ENCODE measurements at regions not wholly inside any gene's neighbourhood (a gene's known extent, or its start where the extent isn't known, plus 50 kb on each side); places are given as distances from the start of the nearest gene placed in this dataset.

DNA sequence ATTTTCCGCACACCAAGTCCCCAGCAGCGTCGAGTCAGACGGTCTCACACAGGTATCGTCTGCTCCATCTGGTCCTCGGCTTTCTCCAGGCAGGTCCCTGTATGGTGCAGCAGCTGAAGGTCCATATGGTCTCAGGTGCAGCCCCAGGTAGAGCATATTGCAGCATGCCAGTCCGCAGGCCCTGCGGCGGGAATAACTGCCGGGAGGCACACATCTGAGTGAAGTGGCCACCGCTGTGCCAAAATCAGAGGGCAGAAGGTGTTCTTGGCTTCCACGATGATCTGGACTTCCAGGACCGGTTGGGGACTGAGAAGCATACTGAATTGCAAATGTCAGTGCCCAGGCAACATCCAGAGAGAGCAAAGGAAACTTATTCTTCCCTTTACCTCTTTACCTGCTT lies 320.3 kb downstream of the RNF144A start:
- ChIA-PET POLR2A (no interaction called here), CTCF (interaction anchor here (0.6 kb wide), 1 partner anchor 34 kb away, joined by 3 read pairs; no protein-coding TSS in a partner anchor)
- no peak overlapping the region for H3K4me3 ChIP-seq (ENCODE audit: low read depth, low read length)
- H3K4me1 ChIP-seq (ENCODE audit: control insufficient read depth, insufficient read depth, low read length) = no peaks in the 10 kb centered on the region
- H3K27ac ChIP-seq (ENCODE audit: extremely low read depth, low read depth, low read length) = no peak overlapping the region
- no peaks in the 10 kb centered on the region for H3K9me3 ChIP-seq (ENCODE audit: control insufficient read depth, insufficient read depth, low read depth, low read length)
- TF ChIP-seq ZNF792 (tag by site-specific recombination; IDR thresholded peaks at IDR 0.05) (no peak), OSR2 (tag by site-specific recombination; IDR thresholded peaks at IDR 0.05) (no peak), ZNF561 (tag by site-specific recombination; IDR thresholded peaks at IDR 0.05; ENCODE audit: borderline replicate concordance) (no peak), ZNF677 (tag by site-specific recombination; IDR thresholded peaks at IDR 0.05) (no peak), KLF16 (tag by site-specific recombination; IDR thresholded peaks at IDR 0.05) (no peak), ZNF2 (tag by site-specific recombination; IDR thresholded peaks at IDR 0.05) (no peak), ZXDB (tag by site-specific recombination; IDR thresholded peaks at IDR 0.05) (no peak), WT1 (tag by site-specific recombination; IDR thresholded peaks at IDR 0.05) (no peak), MYNN (tag by site-specific recombination; IDR thresholded peaks at IDR 0.05; ENCODE audit: borderline replicate concordance) (no peak), ZNF292 (tag by site-specific recombination; IDR thresholded peaks at IDR 0.05; ENCODE audit: borderline replicate concordance, low read depth) (no peak), SP7 (tag by site-specific recombination; IDR thresholded peaks at IDR 0.05) (no peak), ZNF404 (tag by site-specific recombination; IDR thresholded peaks at IDR 0.05) (no peak)
- TF ChIP-seq, protein P1, sequence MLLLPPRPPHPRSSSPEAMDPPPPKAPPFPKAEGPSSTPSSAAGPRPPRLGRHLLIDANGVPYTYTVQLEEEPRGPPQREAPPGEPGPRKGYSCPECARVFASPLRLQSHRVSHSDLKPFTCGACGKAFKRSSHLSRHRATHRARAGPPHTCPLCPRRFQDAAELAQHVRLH (tag by site-specific recombination; IDR thresholded peaks at IDR 0.05) = no peak
- TF ChIP-seq, protein P2, sequence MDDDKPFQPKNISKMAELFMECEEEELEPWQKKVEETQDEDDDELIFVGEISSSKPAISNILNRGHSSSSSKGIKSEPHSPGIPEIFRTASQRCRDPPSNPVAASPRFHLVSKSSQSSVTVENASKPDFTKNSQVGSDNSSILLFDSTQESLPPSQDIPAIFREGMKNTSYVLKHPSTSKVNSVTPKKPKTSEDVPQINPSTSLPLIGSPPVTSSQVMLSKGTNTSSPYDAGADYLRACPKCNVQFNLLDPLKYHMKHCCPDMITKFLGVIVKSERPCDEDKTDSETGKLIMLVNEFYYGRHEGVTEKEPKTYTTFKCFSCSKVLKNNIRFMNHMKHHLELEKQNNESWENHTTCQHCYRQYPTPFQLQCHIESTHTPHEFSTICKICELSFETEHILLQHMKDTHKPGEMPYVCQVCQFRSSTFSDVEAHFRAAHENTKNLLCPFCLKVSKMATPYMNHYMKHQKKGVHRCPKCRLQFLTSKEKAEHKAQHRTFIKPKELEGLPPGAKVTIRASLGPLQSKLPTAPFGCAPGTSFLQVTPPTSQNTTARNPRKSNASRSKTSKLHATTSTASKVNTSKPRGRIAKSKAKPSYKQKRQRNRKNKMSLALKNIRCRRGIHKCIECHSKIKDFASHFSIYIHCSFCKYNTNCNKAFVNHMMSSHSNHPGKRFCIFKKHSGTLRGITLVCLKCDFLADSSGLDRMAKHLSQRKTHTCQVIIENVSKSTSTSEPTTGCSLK (tag by site-specific recombination; IDR thresholded peaks at IDR 0.05) = no peak
- H3K36me3 ChIP-seq (ENCODE audit: control insufficient read depth in 2 of 2, insufficient read depth in 1 of 2, low read length in 2 of 2) = no peaks in the 10 kb centered on the region

DNA sequence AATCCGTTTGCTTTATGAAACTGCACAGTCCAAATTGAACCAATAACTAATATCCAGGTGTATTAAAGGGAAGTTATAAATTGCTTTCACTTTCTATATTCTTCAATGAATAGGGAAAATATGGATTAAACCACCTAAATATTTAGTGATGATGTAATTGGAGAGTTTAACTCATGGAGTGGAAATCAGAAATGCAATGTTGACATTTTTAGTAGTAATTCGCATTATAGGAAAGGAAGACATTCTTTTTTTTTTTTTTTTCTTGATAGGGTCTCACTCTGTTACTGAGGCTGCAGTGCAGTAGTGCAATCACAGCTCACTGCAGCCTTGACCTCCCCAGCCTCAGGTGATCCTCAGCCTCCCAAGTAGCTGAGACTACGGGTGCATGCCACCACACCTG lies 321.9 kb downstream of the RNF144A start:
- Histone ChIP-seq H3K27ac (ENCODE audit: extremely low read depth, low read depth, low read length) (no peak overlapping the region), H3K4me3 (ENCODE audit: low read depth, low read length) (no peak overlapping the region), H3K36me3 (ENCODE audit: control insufficient read depth in 2 of 2, insufficient read depth in 1 of 2, low read length in 2 of 2) (no peaks in the 10 kb centered on the region), H3K4me1 (ENCODE audit: control insufficient read depth, insufficient read depth, low read length) (no peaks in the 10 kb centered on the region), H3K9me3 (ENCODE audit: control insufficient read depth, insufficient read depth, low read depth, low read length) (no peaks in the 10 kb centered on the region)
- ChIA-PET CTCF (no interaction called here), POLR2A (no interaction called here)
- TF ChIP-seq KLF7 (tag by site-specific recombination; IDR thresholded peaks at IDR 0.05; ENCODE audit: borderline replicate concordance) (no peak), ZSCAN16 (tag by site-specific recombination; IDR thresholded peaks at IDR 0.05) (no peak), ZNF530 (tag by site-specific recombination; IDR thresholded peaks at IDR 0.05; ENCODE audit: low read depth) (no peak), ZNF394 (tag by site-specific recombination; IDR thresholded peaks at IDR 0.05; ENCODE audit: borderline replicate concordance) (no peak), ZNF16 (tag by site-specific recombination; IDR thresholded peaks at IDR 0.05; ENCODE audit: low read depth) (no peak), ZNF707 (tag by site-specific recombination; IDR thresholded peaks at IDR 0.05) (no peak), ZNF324 (tag by site-specific recombination; IDR thresholded peaks at IDR 0.05) (no peak), SCRT2 (tag by site-specific recombination; IDR thresholded peaks at IDR 0.05) (no peak), ZIC2 (tag by site-specific recombination; IDR thresholded peaks at IDR 0.05) (no peak), ZNF211 (tag by site-specific recombination; IDR thresholded peaks at IDR 0.05; ENCODE audit: low read depth) (no peak), ZNF37A (tag by site-specific recombination; IDR thresholded peaks at IDR 0.05) (no peak), TCF7L2 (IDR thresholded peaks at IDR 0.05; ENCODE audit: borderline replicate concordance, low read depth, low read length) (no peak)
- TF ChIP-seq, protein P3, sequence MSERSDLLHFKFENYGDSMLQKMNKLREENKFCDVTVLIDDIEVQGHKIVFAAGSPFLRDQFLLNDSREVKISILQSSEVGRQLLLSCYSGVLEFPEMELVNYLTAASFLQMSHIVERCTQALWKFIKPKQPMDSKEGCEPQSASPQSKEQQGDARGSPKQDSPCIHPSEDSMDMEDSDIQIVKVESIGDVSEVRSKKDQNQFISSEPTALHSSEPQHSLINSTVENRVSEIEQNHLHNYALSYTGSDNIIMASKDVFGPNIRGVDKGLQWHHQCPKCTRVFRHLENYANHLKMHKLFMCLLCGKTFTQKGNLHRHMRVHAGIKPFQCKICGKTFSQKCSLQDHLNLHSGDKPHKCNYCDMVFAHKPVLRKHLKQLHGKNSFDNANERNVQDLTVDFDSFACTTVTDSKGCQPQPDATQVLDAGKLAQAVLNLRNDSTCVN (tag by site-specific recombination; optimal IDR thresholded peaks at IDR 0.05) = no peak
- TF ChIP-seq, protein P4, sequence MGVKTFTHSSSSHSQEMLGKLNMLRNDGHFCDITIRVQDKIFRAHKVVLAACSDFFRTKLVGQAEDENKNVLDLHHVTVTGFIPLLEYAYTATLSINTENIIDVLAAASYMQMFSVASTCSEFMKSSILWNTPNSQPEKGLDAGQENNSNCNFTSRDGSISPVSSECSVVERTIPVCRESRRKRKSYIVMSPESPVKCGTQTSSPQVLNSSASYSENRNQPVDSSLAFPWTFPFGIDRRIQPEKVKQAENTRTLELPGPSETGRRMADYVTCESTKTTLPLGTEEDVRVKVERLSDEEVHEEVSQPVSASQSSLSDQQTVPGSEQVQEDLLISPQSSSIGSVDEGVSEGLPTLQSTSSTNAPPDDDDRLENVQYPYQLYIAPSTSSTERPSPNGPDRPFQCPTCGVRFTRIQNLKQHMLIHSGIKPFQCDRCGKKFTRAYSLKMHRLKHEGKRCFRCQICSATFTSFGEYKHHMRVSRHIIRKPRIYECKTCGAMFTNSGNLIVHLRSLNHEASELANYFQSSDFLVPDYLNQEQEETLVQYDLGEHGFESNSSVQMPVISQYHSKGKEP (tag by site-specific recombination; IDR thresholded peaks at IDR 0.05) = no peak
- TF ChIP-seq, protein P5, sequence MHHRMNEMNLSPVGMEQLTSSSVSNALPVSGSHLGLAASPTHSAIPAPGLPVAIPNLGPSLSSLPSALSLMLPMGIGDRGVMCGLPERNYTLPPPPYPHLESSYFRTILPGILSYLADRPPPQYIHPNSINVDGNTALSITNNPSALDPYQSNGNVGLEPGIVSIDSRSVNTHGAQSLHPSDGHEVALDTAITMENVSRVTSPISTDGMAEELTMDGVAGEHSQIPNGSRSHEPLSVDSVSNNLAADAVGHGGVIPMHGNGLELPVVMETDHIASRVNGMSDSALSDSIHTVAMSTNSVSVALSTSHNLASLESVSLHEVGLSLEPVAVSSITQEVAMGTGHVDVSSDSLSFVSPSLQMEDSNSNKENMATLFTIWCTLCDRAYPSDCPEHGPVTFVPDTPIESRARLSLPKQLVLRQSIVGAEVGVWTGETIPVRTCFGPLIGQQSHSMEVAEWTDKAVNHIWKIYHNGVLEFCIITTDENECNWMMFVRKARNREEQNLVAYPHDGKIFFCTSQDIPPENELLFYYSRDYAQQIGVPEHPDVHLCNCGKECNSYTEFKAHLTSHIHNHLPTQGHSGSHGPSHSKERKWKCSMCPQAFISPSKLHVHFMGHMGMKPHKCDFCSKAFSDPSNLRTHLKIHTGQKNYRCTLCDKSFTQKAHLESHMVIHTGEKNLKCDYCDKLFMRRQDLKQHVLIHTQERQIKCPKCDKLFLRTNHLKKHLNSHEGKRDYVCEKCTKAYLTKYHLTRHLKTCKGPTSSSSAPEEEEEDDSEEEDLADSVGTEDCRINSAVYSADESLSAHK (tag by site-specific recombination; IDR thresholded peaks at IDR 0.05) = no peak
